ENCODE measurements at regions not wholly inside any gene's neighbourhood (a gene's known extent, or its start where the extent isn't known, plus 50 kb on each side); places are given as distances from the start of the nearest gene placed in this dataset.
A peak's percentile ranks its signal among the peaks of the same experiment; 100 is the strongest.

DNA sequence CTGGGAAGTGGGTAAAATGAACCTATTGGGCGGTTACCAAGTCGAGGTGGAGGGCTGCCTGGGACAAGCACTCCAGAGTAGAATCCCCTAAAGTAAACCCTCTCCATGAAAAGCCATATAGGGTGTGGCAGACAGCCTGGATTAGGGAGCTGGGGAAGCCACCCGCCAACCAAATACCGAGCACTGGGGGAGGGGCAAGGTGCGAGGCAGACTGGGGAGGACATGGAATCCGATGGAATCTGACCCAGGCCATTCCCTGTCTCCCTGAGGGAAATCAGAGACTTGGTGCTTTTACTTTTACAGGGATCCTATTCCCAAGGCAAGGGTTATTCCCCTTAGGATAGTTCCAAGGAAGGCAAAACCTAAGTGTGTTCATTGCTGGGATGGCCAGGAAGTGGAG lies 130.9 kb upstream of the HSD17B12 start:
- TF ChIP-seq, protein P1, sequence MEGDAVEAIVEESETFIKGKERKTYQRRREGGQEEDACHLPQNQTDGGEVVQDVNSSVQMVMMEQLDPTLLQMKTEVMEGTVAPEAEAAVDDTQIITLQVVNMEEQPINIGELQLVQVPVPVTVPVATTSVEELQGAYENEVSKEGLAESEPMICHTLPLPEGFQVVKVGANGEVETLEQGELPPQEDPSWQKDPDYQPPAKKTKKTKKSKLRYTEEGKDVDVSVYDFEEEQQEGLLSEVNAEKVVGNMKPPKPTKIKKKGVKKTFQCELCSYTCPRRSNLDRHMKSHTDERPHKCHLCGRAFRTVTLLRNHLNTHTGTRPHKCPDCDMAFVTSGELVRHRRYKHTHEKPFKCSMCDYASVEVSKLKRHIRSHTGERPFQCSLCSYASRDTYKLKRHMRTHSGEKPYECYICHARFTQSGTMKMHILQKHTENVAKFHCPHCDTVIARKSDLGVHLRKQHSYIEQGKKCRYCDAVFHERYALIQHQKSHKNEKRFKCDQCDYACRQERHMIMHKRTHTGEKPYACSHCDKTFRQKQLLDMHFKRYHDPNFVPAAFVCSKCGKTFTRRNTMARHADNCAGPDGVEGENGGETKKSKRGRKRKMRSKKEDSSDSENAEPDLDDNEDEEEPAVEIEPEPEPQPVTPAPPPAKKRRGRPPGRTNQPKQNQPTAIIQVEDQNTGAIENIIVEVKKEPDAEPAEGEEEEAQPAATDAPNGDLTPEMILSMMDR (conservative IDR thresholded peaks at IDR 0.05) = no peak
- no peak overlapping the region for H3K27ac Mint-ChIP-seq (ENCODE audit: unreplicated experiment)
- no peaks in the 10 kb centered on the region for H3K27me3 Mint-ChIP-seq (ENCODE audit: low read depth)
- peaks cover 22% of the 10 kb centered on the region for H3K4me1 Mint-ChIP-seq
- H3K36me3 Mint-ChIP-seq (ENCODE audit: low read depth) = no peaks in the 10 kb centered on the region
- peak overlapping the region; percentile 50 for H3K4me3 Mint-ChIP-seq
- no peak for DNase-seq (ENCODE audit: low read depth, low spot score)
- H3K9me3 Mint-ChIP-seq = peaks cover 3% of the 10 kb centered on the region

DNA sequence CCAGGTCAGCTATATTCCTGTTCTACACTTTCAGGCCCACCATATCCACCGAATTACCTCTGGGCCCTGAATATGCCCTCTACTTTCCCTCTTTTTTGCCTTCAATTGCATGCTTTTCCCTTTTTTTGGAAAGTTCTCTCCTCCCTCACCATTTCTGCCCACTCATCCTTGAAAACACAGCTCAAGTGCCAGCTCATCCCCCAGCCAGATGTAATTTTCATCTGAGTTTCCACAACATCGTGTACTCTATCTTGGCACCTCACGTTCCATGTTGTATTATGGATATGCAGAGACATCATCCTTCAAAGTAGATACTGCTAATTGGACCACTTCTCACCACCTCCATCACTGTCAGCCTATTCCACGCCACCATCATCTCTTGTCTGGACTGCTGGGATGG lies 129.8 kb upstream of the HSD17B12 start:
- Mint-ChIP-seq H3K4me1 (peaks cover 33% of the 10 kb centered on the region), H3K4me3 (no peak overlapping the region), H3K27me3 (ENCODE audit: low read depth) (no peaks in the 10 kb centered on the region), H3K27ac (ENCODE audit: unreplicated experiment) (no peak overlapping the region), H3K36me3 (ENCODE audit: low read depth) (no peaks in the 10 kb centered on the region), H3K9me3 (peaks cover 3% of the 10 kb centered on the region)
- DNase-seq (ENCODE audit: low read depth, low spot score) = no peak
- TF ChIP-seq, protein P1 (conservative IDR thresholded peaks at IDR 0.05) = no peak

DNA sequence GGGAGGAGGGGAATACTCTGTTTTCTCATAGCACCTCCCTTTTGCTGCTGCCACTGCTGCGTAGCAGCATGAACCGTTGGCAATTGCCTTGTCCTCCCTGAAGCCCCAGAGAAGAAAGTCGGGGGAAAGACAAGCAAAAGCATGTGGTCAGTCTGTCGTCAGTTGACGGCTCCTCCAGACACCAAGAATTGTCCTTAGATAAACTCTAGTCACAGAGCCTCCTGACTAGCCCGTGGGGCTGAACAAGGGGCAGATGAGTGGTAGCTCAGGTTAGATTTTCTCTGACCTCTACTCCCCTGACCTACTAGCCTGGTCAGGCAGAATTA lies 126.4 kb upstream of the HSD17B12 start:
- Mint-ChIP-seq H3K36me3 (ENCODE audit: low read depth) (peaks cover 1% of the 10 kb centered on the region), H3K4me3 (peak overlapping the region; percentile 35), H3K27me3 (ENCODE audit: low read depth) (no peaks in the 10 kb centered on the region), H3K9me3 (no peaks in the 10 kb centered on the region), H3K27ac (ENCODE audit: unreplicated experiment) (no peak overlapping the region), H3K4me1 (peaks cover 65% of the 10 kb centered on the region)
- TF ChIP-seq, protein P1 (conservative IDR thresholded peaks at IDR 0.05) = no peak
- no peak for DNase-seq (ENCODE audit: low read depth, low spot score)

DNA sequence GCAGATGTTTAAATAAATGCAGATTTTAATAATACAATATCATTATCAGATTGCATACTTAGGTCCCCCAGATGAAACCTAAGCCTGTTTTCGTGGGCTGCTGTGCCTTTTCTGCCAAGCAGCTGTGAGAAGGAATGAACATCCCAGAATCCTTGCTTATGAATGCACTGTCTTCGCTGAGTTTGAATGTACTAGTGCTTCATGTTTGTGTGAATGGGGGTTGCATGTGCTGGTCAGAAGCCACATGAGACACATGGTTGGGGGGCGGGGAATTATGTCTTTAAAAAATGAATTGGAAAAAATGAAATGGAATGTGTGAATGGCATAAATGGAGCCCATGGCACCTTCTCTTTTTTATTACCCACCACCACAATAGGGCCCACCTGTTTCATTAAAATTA lies 125.4 kb upstream of the HSD17B12 start:
- TF ChIP-seq, protein P1 (conservative IDR thresholded peaks at IDR 0.05) = no peak
- no peak for DNase-seq (ENCODE audit: low read depth, low spot score)
- Mint-ChIP-seq H3K36me3 (ENCODE audit: low read depth) (peaks cover 2% of the 10 kb centered on the region), H3K9me3 (no peaks in the 10 kb centered on the region), H3K4me1 (peaks cover 69% of the 10 kb centered on the region), H3K27me3 (ENCODE audit: low read depth) (no peaks in the 10 kb centered on the region), H3K27ac (ENCODE audit: unreplicated experiment) (no peak overlapping the region), H3K4me3 (peak overlapping the region; percentile 90)

DNA sequence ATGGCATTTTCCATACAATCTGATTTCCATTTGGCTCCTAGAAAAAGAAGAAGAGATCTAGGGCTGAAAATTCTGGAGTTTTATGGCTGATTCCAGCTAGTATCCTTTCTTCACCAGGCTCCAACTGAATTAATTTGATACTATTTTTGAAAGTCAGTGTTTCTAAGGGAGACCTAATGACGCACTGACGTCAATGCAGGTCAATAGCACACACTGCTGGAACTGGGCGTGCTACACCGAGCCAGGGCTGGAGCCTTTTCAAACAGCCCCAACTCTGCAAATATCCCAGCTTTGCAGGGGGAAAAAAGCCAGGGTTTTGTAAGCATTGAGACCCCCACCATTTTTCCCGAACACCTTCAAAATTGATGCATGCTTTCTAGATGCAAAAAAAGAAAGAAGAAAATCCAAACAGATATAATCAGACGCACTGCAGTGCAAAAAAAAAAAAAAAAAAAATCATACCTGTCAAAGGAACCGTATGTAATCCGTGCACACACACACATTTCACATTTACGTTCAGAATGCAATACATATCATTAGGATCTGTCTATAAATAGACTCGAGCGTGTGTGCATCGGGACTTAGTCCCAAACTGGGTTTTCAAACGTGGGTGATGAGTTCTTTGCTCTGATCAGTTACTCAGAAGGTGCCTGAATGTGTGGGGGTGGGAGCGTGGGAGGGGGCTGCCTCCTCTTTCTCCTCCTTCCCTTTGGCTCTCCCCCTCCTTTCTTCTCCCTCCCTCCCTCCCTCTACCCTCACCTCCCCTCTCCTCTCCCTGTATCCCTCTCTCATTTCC lies 124.5 kb upstream of the HSD17B12 start:
- H3K4me1 Mint-ChIP-seq = peaks cover 75% of the 10 kb centered on the region
- no peaks in the 10 kb centered on the region for H3K27me3 Mint-ChIP-seq (ENCODE audit: low read depth)
- no peaks in the 10 kb centered on the region for H3K9me3 Mint-ChIP-seq
- peaks cover 5% of the 10 kb centered on the region for H3K36me3 Mint-ChIP-seq (ENCODE audit: low read depth)
- H3K4me3 Mint-ChIP-seq = peak overlapping the region; percentile 90
- DNase-seq (ENCODE audit: low read depth, low spot score) = no peak
- H3K27ac Mint-ChIP-seq (ENCODE audit: unreplicated experiment) = peak overlapping the region; percentile 3
- TF ChIP-seq, protein P1 (conservative IDR thresholded peaks at IDR 0.05) = no peak
